HUES64 (cell line): ENCODE measurements at regions not wholly inside any gene's neighbourhood (a gene's known extent, or its start where the extent isn't known, plus 50 kb on each side); places are given as distances from the start of the nearest gene placed in this dataset.

Experiments used
- H3K27ac ChIP-seq: 2 replicates; pipeline ENCODE4 v1.7.0; 2013; ENCODE audit warnings: low read depth, low read length, inconsistent platforms
- H3K27me3 ChIP-seq: 2 replicates; pipeline ENCODE4 v1.6.1; 2013; ENCODE audit warnings: mild to moderate bottlenecking, low read length; ENCODE audit not compliant: insufficient read depth
- H3K36me3 ChIP-seq: 2 replicates; pipeline ENCODE4 v1.6.1; 2013; ENCODE audit warnings: mild to moderate bottlenecking, low read length; ENCODE audit not compliant: insufficient read depth
- H3K4me1 ChIP-seq: 2 replicates; pipeline ENCODE4 v1.6.1; 2013; ENCODE audit warnings: mild to moderate bottlenecking, low read length, moderate library complexity; ENCODE audit not compliant: insufficient read depth
- H3K4me3 ChIP-seq: 2 replicates; pipeline ENCODE4 v1.5.1; 2013; ENCODE audit warnings: mild to moderate bottlenecking, low read length, moderate library complexity
- H3K9ac ChIP-seq: 2 replicates; pipeline ENCODE4 v1.6.1; 2013; ENCODE audit warnings: mild to moderate bottlenecking, low read depth, low read length
- H3K9me3 ChIP-seq: 2 replicates; pipeline ENCODE4 v1.6.1; 2013; ENCODE audit warnings: low read depth, low read length; ENCODE audit not compliant: insufficient read depth
- WGBS: fragments of 150-250, 120-280 bp; methylation state at CpG from one replicate; pipeline ENCODE4 v1.1.7; 2013; ENCODE audit warnings: missing lambda C conversion rate; 5-methylcytosine and 5-hydroxymethylcytosine counted together

- Histone ChIP-seq H3K9ac (no peak overlapping the region), H3K9me3 (no peaks in the 10 kb centered on the region), H3K4me1 (peaks cover 17% of the 10 kb centered on the region; the same call in 1 of the 2 replicates), H3K27me3 (no peaks in the 10 kb centered on the region), H3K36me3 (no peaks in the 10 kb centered on the region), H3K4me3 (no peak overlapping the region), H3K27ac (peak overlapping the region; percentile 14; the same call in 1 of the 2 replicates)
- 80% methylated on average over 6 of the region's 6 CpGs for WGBS
These were observed 236.5 kb upstream of the GRIP1 start for GRCh38 chr12:66915306-66915904.

- WGBS, result 94% methylated on average over 3 of the region's 3 CpGs
- Histone ChIP-seq H3K36me3 (no peaks in the 10 kb centered on the region), H3K4me1 (peaks cover 17% of the 10 kb centered on the region; the same call in 1 of the 2 replicates), H3K27me3 (no peaks in the 10 kb centered on the region), H3K9me3 (no peaks in the 10 kb centered on the region), H3K4me3 (no peak overlapping the region), H3K9ac (no peak overlapping the region), H3K27ac (no peak overlapping the region)
These were observed 237.3 kb upstream of the GRIP1 start for GRCh38 chr12:66916189-66916588.

GRCh38 chr12:66919466-66919865 lies 240.6 kb upstream of the GRIP1 start:
- 89% methylated on average over 1 of the region's 2 CpGs for WGBS
- Histone ChIP-seq H3K9ac (no peak overlapping the region), H3K27ac (no peak overlapping the region), H3K36me3 (no peaks in the 10 kb centered on the region), H3K27me3 (no peaks in the 10 kb centered on the region), H3K9me3 (no peaks in the 10 kb centered on the region), H3K4me3 (no peak overlapping the region), H3K4me1 (peaks cover 17% of the 10 kb centered on the region; the same call in 1 of the 2 replicates)

DNA sequence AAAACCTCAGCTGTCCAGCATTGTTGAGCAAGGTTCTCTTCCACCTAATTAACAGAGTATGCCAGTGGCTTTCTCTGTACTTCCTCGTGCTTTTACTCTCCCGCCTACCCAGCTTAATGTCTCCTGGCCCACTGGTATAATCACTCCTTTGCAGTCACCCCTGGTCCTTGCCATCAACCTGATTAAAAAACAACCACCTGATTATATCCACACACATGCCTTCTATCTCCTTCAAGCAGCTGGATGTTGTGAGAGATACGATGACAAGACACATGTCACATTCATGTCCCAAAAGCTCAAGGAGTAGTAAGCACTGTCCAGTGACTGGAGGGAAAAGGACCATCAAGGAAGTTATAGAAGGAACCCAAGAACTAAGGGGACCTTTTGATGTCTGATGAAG lies 241.3 kb upstream of the GRIP1 start:
- no peak overlapping the region for H3K9ac ChIP-seq
- H3K4me1 ChIP-seq, result peaks cover 14% of the 10 kb centered on the region; the same call in 1 of the 2 replicates
- H3K36me3 ChIP-seq, result no peaks in the 10 kb centered on the region
- no peak overlapping the region for H3K4me3 ChIP-seq
- H3K27ac ChIP-seq, result no peak overlapping the region
- H3K9me3 ChIP-seq, result no peaks in the 10 kb centered on the region
- no peaks in the 10 kb centered on the region for H3K27me3 ChIP-seq
- WGBS, result 92% methylated on average over 3 of the region's 3 CpGs

DNA sequence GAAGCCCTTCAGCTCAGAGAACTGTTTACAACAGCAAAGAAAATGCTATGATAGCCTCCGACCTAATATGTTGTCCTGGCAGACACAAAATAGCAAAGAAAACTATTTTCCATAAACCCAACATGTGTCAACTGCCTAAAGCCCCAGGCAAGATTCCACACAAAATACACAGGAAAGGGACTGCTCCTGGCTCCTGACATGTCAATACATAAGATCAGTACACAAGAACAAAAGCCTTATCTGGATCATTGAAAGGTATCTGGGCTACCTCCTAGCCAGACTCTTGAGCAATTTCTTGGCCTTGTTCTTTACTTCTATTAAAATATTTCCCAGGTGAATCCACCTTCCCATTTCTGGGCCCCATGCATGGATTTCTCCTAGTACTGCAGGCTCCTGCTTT lies 242.3 kb upstream of the GRIP1 start:
- Histone ChIP-seq H3K4me1 (peaks cover 4% of the 10 kb centered on the region; the same call in 1 of the 2 replicates), H3K27ac (no peak overlapping the region), H3K4me3 (no peak overlapping the region), H3K36me3 (no peaks in the 10 kb centered on the region), H3K9me3 (no peaks in the 10 kb centered on the region), H3K9ac (no peak overlapping the region), H3K27me3 (no peaks in the 10 kb centered on the region)
- WGBS, result 82% methylated on average over 1 of the region's 1 CpG

DNA sequence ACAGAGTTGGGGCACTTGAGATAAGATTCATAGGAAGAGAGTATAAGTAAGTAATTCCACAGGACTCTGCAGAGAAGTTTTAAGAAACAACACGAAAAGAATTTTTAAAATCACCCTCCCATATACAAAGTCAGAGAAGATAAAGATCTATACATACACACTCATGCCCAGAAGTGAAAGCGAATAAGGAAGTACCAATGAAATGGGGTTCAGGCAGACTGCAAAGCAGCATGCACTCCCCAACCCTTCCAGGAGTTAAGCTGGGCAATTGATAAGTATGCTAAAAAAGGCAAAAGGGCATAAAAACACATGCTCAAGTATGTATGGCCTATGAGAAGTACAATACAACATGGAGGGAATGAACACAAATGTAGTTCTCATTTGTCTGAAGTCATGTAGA lies 246.2 kb upstream of the GRIP1 start:
- Histone ChIP-seq H3K27ac (no peak overlapping the region), H3K4me3 (no peak overlapping the region), H3K36me3 (no peaks in the 10 kb centered on the region), H3K4me1 (no peaks in the 10 kb centered on the region), H3K9me3 (no peaks in the 10 kb centered on the region), H3K9ac (no peak overlapping the region), H3K27me3 (no peaks in the 10 kb centered on the region)
- 100% methylated on average over 2 of the region's 2 CpGs for WGBS

- Histone ChIP-seq H3K9me3 (no peaks in the 10 kb centered on the region), H3K27ac (no peak overlapping the region), H3K4me3 (no peak overlapping the region), H3K9ac (no peak overlapping the region), H3K36me3 (no peaks in the 10 kb centered on the region), H3K27me3 (no peaks in the 10 kb centered on the region), H3K4me1 (no peaks in the 10 kb centered on the region)
These were observed 250.2 kb upstream of the GRIP1 start for GRCh38 chr12:66929121-66929520.

GRCh38 chr12:66931091-66931490 lies 252.2 kb upstream of the GRIP1 start:
- no peaks in the 10 kb centered on the region for H3K9me3 ChIP-seq
- no peak overlapping the region for H3K27ac ChIP-seq
- no peak overlapping the region for H3K9ac ChIP-seq
- H3K27me3 ChIP-seq, result no peaks in the 10 kb centered on the region
- H3K4me3 ChIP-seq, result no peak overlapping the region
- 92% methylated on average over 3 of the region's 3 CpGs for WGBS
- H3K36me3 ChIP-seq, result no peaks in the 10 kb centered on the region
- no peaks in the 10 kb centered on the region for H3K4me1 ChIP-seq

DNA sequence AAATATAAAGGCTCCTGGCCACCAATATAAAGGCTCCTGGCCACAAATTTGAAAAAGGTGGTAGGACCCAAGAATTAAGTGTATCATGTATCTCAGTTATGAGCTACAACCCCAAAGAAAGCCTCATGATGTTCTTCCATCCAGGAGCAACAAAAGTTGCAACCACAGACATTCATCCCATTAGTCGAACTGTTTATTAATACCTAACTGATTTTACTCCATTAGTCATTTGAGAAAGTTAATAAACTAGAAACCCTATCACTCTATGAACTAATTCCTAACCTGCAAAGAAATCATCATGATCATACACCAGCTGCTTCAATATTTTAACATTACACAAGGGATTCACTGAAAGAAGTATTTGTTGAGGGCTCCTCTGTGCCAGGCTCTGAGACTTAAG lies 253.2 kb upstream of the GRIP1 start:
- Histone ChIP-seq H3K4me3 (no peak overlapping the region), H3K9ac (no peak overlapping the region), H3K36me3 (no peaks in the 10 kb centered on the region), H3K27ac (no peak overlapping the region), H3K27me3 (no peaks in the 10 kb centered on the region), H3K9me3 (no peaks in the 10 kb centered on the region), H3K4me1 (no peaks in the 10 kb centered on the region)
- 100% methylated on average over 1 of the region's 1 CpG for WGBS

DNA sequence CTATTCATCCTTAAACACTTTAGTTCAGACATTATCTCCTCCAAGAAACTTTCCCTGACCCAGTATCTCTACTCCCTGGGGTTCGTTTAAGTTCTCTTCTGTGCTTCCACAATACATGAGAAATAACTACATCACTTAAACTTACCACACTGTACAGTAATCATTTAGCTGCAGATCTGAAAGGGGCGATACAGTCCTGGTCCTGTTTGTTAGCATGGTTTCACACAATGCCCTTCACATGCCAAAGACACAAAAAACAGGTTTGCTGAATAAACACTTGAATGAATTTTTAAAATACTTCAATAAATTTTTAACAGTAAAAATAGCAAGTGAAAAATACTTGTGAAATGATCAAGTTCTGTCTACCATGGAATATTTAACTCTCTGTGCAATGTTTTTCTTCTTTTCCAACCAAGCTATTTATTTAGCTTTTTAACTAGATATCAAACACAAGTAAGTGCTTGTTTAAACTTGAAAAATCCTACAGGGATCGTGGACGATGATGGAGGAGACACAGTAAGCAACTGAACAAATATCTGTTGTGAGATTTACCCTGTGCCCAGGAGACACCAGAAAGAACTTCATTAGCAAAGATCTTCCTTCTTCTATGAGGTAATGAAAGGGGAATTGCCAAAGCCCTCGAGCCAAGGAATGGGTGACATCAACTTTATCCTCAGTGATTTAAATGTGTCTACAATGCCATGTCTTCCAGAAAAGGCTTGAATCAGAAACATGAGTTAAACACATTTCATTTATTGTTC lies 255.6 kb upstream of the GRIP1 start:
- no peaks in the 10 kb centered on the region for H3K36me3 ChIP-seq
- no peaks in the 10 kb centered on the region for H3K4me1 ChIP-seq
- H3K4me3 ChIP-seq, result no peak overlapping the region
- H3K27me3 ChIP-seq, result no peaks in the 10 kb centered on the region
- WGBS, result 91% methylated on average over 5 of the region's 5 CpGs
- H3K9me3 ChIP-seq, result no peaks in the 10 kb centered on the region
- H3K27ac ChIP-seq, result no peak overlapping the region
- no peak overlapping the region for H3K9ac ChIP-seq

GRCh38 chr12:66941150-66941549 lies 262.3 kb upstream of the GRIP1 start:
- Histone ChIP-seq H3K9me3 (no peaks in the 10 kb centered on the region), H3K4me1 (peaks cover 14% of the 10 kb centered on the region), H3K27ac (no peak overlapping the region), H3K36me3 (no peaks in the 10 kb centered on the region), H3K4me3 (no peak overlapping the region), H3K9ac (no peak overlapping the region), H3K27me3 (no peaks in the 10 kb centered on the region)
- 91% methylated on average over 1 of the region's 1 CpG for WGBS
